ENCODE measurements at regions not wholly inside any gene's neighbourhood (a gene's known extent, or its start where the extent isn't known, plus 50 kb on each side); places are given as distances from the start of the nearest gene placed in this dataset.

- H3K4ac ChIP-seq (ENCODE audit: low read depth, low read length): no peak overlapping the region
- no peak overlapping the region for H2AFZ ChIP-seq (ENCODE audit: low read length)
- no peak for TF ChIP-seq CTCF (conservative IDR thresholded peaks at IDR 0.05)
- no peak overlapping the region for H3K14ac ChIP-seq (ENCODE audit: insufficient read depth, low read length)
- H4K8ac ChIP-seq (replicated peaks; ENCODE audit: insufficient read length, low read depth, low read length): no peak overlapping the region
- WGBS (ENCODE audit: extremely low coverage, insufficient read length, low lambda C conversion rate): no CpG with 5 or more reads among the region's 2 CpGs
- no peak overlapping the region for H3K18ac ChIP-seq (ENCODE audit: insufficient read length, low read depth, low read length)
- H3K27me3 ChIP-seq (ENCODE audit: insufficient read depth, low read length): no peaks in the 10 kb centered on the region
- Mint-ChIP-seq H3K27me3 (ENCODE audit: low read depth) (no peaks in the 10 kb centered on the region), H3K4me1 (no peaks in the 10 kb centered on the region), H3K36me3 (ENCODE audit: insufficient read depth in 1 of 3, low read depth in 3 of 3) (peaks cover 0 to 2% (median 1%) of the 10 kb centered on the region in 3 experiments; a peak in 3 of 7 replicates), H3K4me3 (no peak overlapping the region), H3K9me3 (peaks cover 0 to 2% of the 10 kb centered on the region in 2 experiments; a peak in 1 of 5 replicates), H3K27ac (no peak overlapping the region)
- no peaks in the 10 kb centered on the region for H3K9me3 ChIP-seq (ENCODE audit: control insufficient read depth, low read depth, low read length)
- H4K5ac ChIP-seq (ENCODE audit: insufficient read length, low read depth, low read length): no peak overlapping the region
- no peaks in the 10 kb centered on the region for H3K79me1 ChIP-seq (ENCODE audit: insufficient read depth, low read depth, low read length, poor library complexity, severe bottlenecking)
- DNase-seq: no peak
- H2AK5ac ChIP-seq (ENCODE audit: insufficient read length, low read length): no peak overlapping the region
- H3K79me2 ChIP-seq (ENCODE audit: insufficient read depth, low read length): no peaks in the 10 kb centered on the region
- H3K4me2 ChIP-seq (ENCODE audit: insufficient read depth, insufficient read length, low read length): no peak overlapping the region
- no peak overlapping the region for H2BK12ac ChIP-seq (ENCODE audit: insufficient read length, low read depth, low read length)
- H4K20me1 ChIP-seq (ENCODE audit: control insufficient read depth, insufficient read depth, insufficient read length): no peaks in the 10 kb centered on the region
- no peak overlapping the region for H2BK20ac ChIP-seq (ENCODE audit: low read depth, low read length, poor library complexity, severe bottlenecking)
- H3K27ac ChIP-seq (ENCODE audit: insufficient read length, low read depth, low read length): no peak overlapping the region
- no peaks in the 10 kb centered on the region for H3K23me2 ChIP-seq (ENCODE audit: insufficient read length, low read depth, low read length, poor library complexity, severe bottlenecking)
- no peak overlapping the region for H3T11ph ChIP-seq (ENCODE audit: low read length)
- H4K91ac ChIP-seq (ENCODE audit: insufficient read length, low read depth, low read length): no peak overlapping the region
- no peak overlapping the region for H3K56ac ChIP-seq (ENCODE audit: insufficient read length, low read depth, low read length)
- H3K4me1 ChIP-seq (ENCODE audit: insufficient read depth, low read length): no peaks in the 10 kb centered on the region
- H3K23ac ChIP-seq (ENCODE audit: insufficient read length, low read depth, low read length): no peak overlapping the region
- no peak overlapping the region for H2BK15ac ChIP-seq (ENCODE audit: low read depth, low read length)
- H2BK5ac ChIP-seq (ENCODE audit: insufficient read length, low read length): no peak overlapping the region
- H2BK120ac ChIP-seq (ENCODE audit: low read depth, low read length, poor library complexity, severe bottlenecking): no peak overlapping the region
- no peak overlapping the region for H3K9ac ChIP-seq (ENCODE audit: extremely low read depth, insufficient read length, low read length)
Measured at GRCh38 chr6:22943327-22943726, 374.0 kb downstream of the HDGFL1 start.
